ENCODE measurements at regions not wholly inside any gene's neighbourhood (a gene's known extent, or its start where the extent isn't known, plus 50 kb on each side); places are given as distances from the start of the nearest gene placed in this dataset.

DNA sequence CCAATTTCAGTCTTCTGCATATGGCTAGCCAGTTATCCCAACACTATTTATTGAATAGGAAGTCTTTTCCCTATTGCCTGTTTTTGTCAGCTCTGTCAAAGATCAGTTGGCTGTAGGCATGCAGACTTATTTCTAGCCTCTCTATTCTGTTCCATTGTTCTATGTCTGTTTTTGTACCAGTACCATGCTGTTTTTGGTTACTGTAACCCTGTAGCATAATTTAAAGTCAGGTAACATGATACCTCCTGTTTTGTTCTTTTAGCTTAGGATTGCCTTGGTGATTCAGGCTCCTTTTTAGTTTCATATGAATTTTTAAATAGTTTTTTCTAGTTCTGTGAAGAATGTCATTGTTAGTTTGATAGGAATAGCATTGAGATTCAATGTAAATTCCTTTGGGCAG, 104.9 kb upstream of the SLCO6A1 start (continued):
- TF ChIP-seq, protein P1, sequence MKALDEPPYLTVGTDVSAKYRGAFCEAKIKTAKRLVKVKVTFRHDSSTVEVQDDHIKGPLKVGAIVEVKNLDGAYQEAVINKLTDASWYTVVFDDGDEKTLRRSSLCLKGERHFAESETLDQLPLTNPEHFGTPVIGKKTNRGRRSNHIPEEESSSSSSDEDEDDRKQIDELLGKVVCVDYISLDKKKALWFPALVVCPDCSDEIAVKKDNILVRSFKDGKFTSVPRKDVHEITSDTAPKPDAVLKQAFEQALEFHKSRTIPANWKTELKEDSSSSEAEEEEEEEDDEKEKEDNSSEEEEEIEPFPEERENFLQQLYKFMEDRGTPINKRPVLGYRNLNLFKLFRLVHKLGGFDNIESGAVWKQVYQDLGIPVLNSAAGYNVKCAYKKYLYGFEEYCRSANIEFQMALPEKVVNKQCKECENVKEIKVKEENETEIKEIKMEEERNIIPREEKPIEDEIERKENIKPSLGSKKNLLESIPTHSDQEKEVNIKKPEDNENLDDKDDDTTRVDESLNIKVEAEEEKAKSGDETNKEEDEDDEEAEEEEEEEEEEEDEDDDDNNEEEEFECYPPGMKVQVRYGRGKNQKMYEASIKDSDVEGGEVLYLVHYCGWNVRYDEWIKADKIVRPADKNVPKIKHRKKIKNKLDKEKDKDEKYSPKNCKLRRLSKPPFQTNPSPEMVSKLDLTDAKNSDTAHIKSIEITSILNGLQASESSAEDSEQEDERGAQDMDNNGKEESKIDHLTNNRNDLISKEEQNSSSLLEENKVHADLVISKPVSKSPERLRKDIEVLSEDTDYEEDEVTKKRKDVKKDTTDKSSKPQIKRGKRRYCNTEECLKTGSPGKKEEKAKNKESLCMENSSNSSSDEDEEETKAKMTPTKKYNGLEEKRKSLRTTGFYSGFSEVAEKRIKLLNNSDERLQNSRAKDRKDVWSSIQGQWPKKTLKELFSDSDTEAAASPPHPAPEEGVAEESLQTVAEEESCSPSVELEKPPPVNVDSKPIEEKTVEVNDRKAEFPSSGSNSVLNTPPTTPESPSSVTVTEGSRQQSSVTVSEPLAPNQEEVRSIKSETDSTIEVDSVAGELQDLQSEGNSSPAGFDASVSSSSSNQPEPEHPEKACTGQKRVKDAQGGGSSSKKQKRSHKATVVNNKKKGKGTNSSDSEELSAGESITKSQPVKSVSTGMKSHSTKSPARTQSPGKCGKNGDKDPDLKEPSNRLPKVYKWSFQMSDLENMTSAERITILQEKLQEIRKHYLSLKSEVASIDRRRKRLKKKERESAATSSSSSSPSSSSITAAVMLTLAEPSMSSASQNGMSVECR (CRISPR knock-in tag; IDR thresholded peaks at IDR 0.05; ENCODE audit: borderline replicate concordance), result no peak
- TF ChIP-seq, protein P2, sequence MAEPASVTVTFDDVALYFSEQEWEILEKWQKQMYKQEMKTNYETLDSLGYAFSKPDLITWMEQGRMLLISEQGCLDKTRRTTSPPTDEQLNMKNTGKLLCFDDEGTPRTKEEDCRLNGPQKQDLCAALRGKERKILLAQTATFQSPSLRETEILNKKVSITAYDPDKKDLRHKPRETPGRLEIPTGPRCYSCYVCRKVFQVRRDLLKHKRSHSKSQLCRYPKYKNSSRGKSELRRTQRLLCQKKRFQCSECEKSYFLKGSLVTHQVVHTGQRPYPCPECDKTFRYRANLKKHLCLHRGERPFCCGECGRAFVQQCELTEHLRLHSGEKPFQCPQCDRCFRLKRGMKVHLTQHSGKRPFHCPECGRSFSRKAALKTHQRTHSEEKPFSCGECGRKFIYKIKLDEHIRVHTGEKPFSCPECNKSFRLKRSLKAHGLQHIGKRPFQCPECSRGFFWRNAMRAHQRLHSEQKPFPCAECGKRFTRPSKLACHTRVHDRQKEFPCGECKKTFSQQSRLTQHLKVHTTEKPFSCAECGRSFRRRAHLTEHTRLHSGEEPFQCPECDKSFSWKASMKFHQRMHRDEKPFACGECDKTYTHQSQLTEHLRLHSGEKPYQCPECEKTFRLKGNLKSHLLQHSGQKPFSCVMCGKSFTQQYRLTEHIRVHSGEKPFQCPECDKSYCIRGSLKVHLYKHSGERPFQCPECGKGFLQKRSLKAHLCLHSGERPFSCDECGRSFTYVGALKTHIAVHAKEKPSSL (CRISPR knock-in tag; conservative IDR thresholded peaks at IDR 0.05), result no peak
- no peak for TF ChIP-seq ETV6 (CRISPR knock-in tag; IDR thresholded peaks at IDR 0.05)
- no peak for TF ChIP-seq GABPB1 (CRISPR knock-in tag; IDR thresholded peaks at IDR 0.05)

DNA sequence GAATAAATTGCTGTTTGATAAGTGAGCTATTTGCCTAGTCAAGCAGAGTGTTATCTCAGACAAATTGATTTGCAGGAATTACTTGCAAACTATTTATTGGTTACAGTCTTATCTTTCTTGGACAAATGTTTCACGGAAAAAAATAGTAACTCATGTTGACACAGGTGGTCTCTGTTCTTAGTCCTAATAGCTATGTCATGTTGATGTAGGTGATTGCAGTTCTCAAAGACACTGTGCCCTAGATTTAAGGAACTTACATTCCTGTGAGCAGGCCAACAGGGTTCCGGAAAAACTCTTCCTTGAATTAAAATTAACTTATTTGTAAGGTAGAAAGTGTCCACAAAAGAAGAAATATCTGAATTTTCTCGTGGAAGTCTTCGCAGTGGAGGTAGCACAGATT, 109.6 kb upstream of the SLCO6A1 start:
- POLR2A ChIA-PET, result no interaction called here
- no peaks in the 10 kb centered on the region for H3K27me3 Mint-ChIP-seq (ENCODE audit: low read depth)
- H3K9me3 Mint-ChIP-seq, result no peaks in the 10 kb centered on the region
- DNase-seq (ENCODE audit: low spot score) (no peak), ATAC-seq (no peak)
- no peak overlapping the region for H3K4me3 Mint-ChIP-seq
- no peaks in the 10 kb centered on the region; the same call in 1 of the 2 replicates for H3K36me3 Mint-ChIP-seq
- CTCF ChIA-PET, result no interaction called here
- no peak overlapping the region for H3K27ac Mint-ChIP-seq
- TF ChIP-seq FOXK1 (CRISPR knock-in tag; IDR thresholded peaks at IDR 0.05) (no peak), KAT7 (CRISPR knock-in tag; IDR thresholded peaks at IDR 0.05; ENCODE audit: borderline replicate concordance) (no peak), NFE2L1 (CRISPR knock-in tag; IDR thresholded peaks at IDR 0.05) (no peak), FOXJ3 (CRISPR knock-in tag; IDR thresholded peaks at IDR 0.05; ENCODE audit: borderline replicate concordance) (no peak), ZNF138 (CRISPR knock-in tag; conservative IDR thresholded peaks at IDR 0.05) (no peak), MYBL2 (CRISPR knock-in tag; IDR thresholded peaks at IDR 0.05) (no peak), CREB1 (CRISPR knock-in tag; IDR thresholded peaks at IDR 0.05) (no peak), CBFB (CRISPR knock-in tag; IDR thresholded peaks at IDR 0.05; ENCODE audit: low read depth) (no peak)
- TF ChIP-seq, protein P3, sequence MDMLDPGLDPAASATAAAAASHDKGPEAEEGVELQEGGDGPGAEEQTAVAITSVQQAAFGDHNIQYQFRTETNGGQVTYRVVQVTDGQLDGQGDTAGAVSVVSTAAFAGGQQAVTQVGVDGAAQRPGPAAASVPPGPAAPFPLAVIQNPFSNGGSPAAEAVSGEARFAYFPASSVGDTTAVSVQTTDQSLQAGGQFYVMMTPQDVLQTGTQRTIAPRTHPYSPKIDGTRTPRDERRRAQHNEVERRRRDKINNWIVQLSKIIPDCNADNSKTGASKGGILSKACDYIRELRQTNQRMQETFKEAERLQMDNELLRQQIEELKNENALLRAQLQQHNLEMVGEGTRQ (CRISPR knock-in tag; IDR thresholded peaks at IDR 0.05), result no peak
- TF ChIP-seq, protein P4, sequence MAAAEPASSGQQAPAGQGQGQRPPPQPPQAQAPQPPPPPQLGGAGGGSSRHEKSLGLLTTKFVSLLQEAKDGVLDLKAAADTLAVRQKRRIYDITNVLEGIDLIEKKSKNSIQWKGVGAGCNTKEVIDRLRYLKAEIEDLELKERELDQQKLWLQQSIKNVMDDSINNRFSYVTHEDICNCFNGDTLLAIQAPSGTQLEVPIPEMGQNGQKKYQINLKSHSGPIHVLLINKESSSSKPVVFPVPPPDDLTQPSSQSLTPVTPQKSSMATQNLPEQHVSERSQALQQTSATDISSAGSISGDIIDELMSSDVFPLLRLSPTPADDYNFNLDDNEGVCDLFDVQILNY (CRISPR knock-in tag; IDR thresholded peaks at IDR 0.05), result no peak
- TF ChIP-seq, protein P5, sequence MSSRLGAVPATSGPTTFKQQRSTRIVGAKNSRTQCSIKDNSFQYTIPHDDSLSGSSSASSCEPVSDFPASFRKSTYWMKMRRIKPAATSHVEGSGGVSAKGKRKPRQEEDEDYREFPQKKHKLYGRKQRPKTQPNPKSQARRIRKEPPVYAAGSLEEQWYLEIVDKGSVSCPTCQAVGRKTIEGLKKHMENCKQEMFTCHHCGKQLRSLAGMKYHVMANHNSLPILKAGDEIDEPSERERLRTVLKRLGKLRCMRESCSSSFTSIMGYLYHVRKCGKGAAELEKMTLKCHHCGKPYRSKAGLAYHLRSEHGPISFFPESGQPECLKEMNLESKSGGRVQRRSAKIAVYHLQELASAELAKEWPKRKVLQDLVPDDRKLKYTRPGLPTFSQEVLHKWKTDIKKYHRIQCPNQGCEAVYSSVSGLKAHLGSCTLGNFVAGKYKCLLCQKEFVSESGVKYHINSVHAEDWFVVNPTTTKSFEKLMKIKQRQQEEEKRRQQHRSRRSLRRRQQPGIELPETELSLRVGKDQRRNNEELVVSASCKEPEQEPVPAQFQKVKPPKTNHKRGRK (CRISPR knock-in tag; IDR thresholded peaks at IDR 0.05; ENCODE audit: borderline replicate concordance), result no peak
- TF ChIP-seq, protein P6, sequence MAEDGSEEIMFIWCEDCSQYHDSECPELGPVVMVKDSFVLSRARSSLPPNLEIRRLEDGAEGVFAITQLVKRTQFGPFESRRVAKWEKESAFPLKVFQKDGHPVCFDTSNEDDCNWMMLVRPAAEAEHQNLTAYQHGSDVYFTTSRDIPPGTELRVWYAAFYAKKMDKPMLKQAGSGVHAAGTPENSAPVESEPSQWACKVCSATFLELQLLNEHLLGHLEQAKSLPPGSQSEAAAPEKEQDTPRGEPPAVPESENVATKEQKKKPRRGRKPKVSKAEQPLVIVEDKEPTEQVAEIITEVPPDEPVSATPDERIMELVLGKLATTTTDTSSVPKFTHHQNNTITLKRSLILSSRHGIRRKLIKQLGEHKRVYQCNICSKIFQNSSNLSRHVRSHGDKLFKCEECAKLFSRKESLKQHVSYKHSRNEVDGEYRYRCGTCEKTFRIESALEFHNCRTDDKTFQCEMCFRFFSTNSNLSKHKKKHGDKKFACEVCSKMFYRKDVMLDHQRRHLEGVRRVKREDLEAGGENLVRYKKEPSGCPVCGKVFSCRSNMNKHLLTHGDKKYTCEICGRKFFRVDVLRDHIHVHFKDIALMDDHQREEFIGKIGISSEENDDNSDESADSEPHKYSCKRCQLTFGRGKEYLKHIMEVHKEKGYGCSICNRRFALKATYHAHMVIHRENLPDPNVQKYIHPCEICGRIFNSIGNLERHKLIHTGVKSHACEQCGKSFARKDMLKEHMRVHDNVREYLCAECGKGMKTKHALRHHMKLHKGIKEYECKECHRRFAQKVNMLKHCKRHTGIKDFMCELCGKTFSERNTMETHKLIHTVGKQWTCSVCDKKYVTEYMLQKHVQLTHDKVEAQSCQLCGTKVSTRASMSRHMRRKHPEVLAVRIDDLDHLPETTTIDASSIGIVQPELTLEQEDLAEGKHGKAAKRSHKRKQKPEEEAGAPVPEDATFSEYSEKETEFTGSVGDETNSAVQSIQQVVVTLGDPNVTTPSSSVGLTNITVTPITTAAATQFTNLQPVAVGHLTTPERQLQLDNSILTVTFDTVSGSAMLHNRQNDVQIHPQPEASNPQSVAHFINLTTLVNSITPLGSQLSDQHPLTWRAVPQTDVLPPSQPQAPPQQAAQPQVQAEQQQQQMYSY (CRISPR knock-in tag; IDR thresholded peaks at IDR 0.05), result no peak
- TF ChIP-seq, protein P7, sequence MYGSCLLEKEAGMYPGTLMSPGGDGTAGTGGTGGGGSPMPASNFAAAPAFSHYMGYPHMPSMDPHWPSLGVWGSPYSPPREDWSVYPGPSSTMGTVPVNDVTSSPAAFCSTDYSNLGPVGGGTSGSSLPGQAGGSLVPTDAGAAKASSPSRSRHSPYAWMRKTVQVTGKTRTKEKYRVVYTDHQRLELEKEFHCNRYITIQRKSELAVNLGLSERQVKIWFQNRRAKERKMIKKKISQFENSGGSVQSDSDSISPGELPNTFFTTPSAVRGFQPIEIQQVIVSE (CRISPR knock-in tag; IDR thresholded peaks at IDR 0.05; ENCODE audit: borderline replicate concordance), result no peak
- peaks cover 21% of the 10 kb centered on the region for H3K4me1 Mint-ChIP-seq

Measured in WTC11 (cell line).